SU-DHL-6 (cell line): ENCODE measurements at regions not wholly inside any gene's neighbourhood (a gene's known extent, or its start where the extent isn't known, plus 50 kb on each side); places are given as distances from the start of the nearest gene placed in this dataset.

Experiments
- H2AFZ ChIP-seq: fragments of 200-600 bp; sonication (generic); 2 replicates; pipeline ENCODE4 v1.6.1; 2014; ENCODE audit warnings: low read depth, mild to moderate bottlenecking, moderate library complexity, mixed read lengths, antibody characterized with exemption, low read length; ENCODE audit not compliant: severe bottlenecking
- H3F3A ChIP-seq: fragments of 200-600 bp; shearing (Covaris generic); 2 replicates; pipeline ENCODE4 v1.6.0; 2016; ENCODE audit warnings: antibody characterized with exemption, mild to moderate bottlenecking; ENCODE audit not compliant: insufficient read depth
- H3K27ac ChIP-seq: fragments of 200-600 bp; sonication (generic); 2 replicates; pipeline ENCODE4 v1.5.1; 2016; ENCODE audit warnings: low read depth, mild to moderate bottlenecking, low read length, moderate library complexity, mixed read lengths
- H3K27me3 ChIP-seq: fragments of 200-600 bp; sonication (generic), shearing (Covaris generic); 2 replicates; pipeline ENCODE4 v1.6.0; 2014; ENCODE audit warnings: mild to moderate bottlenecking, low read length
- H3K36me3 ChIP-seq: fragments of 200-600 bp; sonication (generic); 2 replicates; pipeline ENCODE4 v1.6.1; 2014; ENCODE audit warnings: mild to moderate bottlenecking, low read length, mixed read lengths
- H3K4me2 ChIP-seq: fragments of 300-600, 200-600 bp; shearing (Covaris generic), sonication (generic); 2 replicates; pipeline ENCODE4 v1.6.0; 2014; ENCODE audit warnings: low read length, low read depth, mild to moderate bottlenecking; ENCODE audit not compliant: poor library complexity, severe bottlenecking
- H3K4me3 ChIP-seq: fragments of 200-600 bp; sonication (generic); 2 replicates; pipeline ENCODE4 v1.5.1; 2014; ENCODE audit warnings: antibody characterized with exemption, low read length, mild to moderate bottlenecking, mixed read lengths; ENCODE audit not compliant: insufficient read depth, poor library complexity, severe bottlenecking
- H3K79me2 ChIP-seq: fragments of 200-600 bp; sonication (generic); 2 replicates; pipeline ENCODE4 v1.6.1; 2014; ENCODE audit warnings: mild to moderate bottlenecking, low read length, moderate library complexity; ENCODE audit not compliant: insufficient read depth
- H3K9ac ChIP-seq: fragments of 200-600 bp; sonication (generic); 2 replicates; pipeline ENCODE4 v1.7.0; 2014; ENCODE audit warnings: mild to moderate bottlenecking, low read length
- H3K9me2 ChIP-seq: fragments of 200-600 bp; sonication (generic); replicated peaks from 2 replicates; pipeline ENCODE4 v1.6.1; 2014; ENCODE audit warnings: low read length; ENCODE audit not compliant: insufficient read depth
- H3K9me3 ChIP-seq: fragments of 200-600 bp; sonication (generic); 2 replicates; pipeline ENCODE4 v1.6.1; 2014; ENCODE audit warnings: low read length, mixed read lengths; ENCODE audit not compliant: insufficient read depth
- H4K20me1 ChIP-seq: fragments of 200-600 bp; sonication (generic); 2 replicates; pipeline ENCODE4 v1.6.1; 2014; ENCODE audit warnings: low read depth, mild to moderate bottlenecking, antibody characterized with exemption, low read length, moderate library complexity, mixed read lengths
- EZH2phosphoT487 ChIP-seq: fragments of 200-600 bp; sonication (generic), shearing (Covaris generic); conservative IDR thresholded peaks from 2 replicates; pipeline ENCODE4 v1.6.1; 2018; ENCODE audit warnings: mild to moderate bottlenecking, antibody characterized with exemption, low read length, moderate library complexity, mixed read lengths
- TF ChIP-seq, protein P1 (sequence below): fragments of 200-600 bp; sonication (generic); IDR thresholded peaks from one replicate; pipeline ENCODE4 v1.5.1; 2017; ENCODE audit warnings: antibody characterized with exemption, mild to moderate bottlenecking, low read length, moderate library complexity; ENCODE audit not compliant: insufficient read depth, poor library complexity, severe bottlenecking

DNA sequence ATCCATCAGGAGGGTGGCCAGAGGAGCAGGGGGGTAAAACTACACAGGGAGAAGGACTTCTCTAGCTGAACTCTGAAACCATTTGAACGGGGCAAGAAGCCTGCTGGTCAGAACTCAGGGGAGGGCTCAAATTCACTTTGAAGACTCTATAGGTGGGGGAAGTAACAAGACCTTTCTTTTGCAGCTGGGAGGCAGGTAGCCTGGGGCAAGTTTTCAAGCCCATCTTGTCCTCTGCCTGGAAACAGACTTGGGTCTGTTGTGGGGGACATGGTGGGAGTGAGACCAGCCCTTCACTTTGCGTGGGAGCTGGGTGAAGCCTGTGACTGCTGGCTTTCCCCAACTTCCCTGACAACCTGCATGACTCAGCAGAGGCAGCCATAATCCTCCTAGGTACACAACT is 312.3 kb downstream of the SPRY1 start:
- Histone ChIP-seq H3K27me3 (no peaks in the 10 kb centered on the region), H3K4me3 (no peak overlapping the region), H3K4me2 (no peak overlapping the region), H3K27ac (no peak overlapping the region), H3K9me3 (no peaks in the 10 kb centered on the region), H3F3A (no peaks in the 10 kb centered on the region), H3K9me2 (no peaks in the 10 kb centered on the region), H3K9ac (no peak overlapping the region), H3K36me3 (no peaks in the 10 kb centered on the region), H3K79me2 (no peaks in the 10 kb centered on the region), H4K20me1 (no peaks in the 10 kb centered on the region), H2AFZ (no peak overlapping the region)
- TF ChIP-seq, protein P1, sequence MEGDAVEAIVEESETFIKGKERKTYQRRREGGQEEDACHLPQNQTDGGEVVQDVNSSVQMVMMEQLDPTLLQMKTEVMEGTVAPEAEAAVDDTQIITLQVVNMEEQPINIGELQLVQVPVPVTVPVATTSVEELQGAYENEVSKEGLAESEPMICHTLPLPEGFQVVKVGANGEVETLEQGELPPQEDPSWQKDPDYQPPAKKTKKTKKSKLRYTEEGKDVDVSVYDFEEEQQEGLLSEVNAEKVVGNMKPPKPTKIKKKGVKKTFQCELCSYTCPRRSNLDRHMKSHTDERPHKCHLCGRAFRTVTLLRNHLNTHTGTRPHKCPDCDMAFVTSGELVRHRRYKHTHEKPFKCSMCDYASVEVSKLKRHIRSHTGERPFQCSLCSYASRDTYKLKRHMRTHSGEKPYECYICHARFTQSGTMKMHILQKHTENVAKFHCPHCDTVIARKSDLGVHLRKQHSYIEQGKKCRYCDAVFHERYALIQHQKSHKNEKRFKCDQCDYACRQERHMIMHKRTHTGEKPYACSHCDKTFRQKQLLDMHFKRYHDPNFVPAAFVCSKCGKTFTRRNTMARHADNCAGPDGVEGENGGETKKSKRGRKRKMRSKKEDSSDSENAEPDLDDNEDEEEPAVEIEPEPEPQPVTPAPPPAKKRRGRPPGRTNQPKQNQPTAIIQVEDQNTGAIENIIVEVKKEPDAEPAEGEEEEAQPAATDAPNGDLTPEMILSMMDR, result no peak
- TF ChIP-seq EZH2phosphoT487, result no peak

DNA sequence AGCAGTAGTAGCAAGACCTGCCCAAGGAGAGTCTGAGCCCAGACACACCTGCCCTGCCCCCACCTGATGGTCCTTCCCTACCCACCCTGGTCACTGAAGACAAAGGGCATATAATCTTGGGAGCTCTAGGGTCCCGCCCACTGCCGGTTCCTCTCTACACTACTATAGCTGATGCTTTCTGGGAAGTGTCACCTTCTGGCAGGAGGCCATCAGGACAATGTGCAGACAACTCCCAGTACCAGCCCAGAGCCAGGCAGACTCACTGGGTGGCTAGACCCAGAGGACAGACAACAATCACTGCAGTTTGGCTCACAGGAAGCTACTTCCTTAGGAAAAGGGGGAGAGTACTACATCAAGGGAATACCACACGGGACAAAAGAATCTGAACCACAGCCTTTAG is 312.7 kb downstream of the SPRY1 start:
- no peaks in the 10 kb centered on the region for H3K79me2 ChIP-seq
- no peaks in the 10 kb centered on the region for H3K9me3 ChIP-seq
- H2AFZ ChIP-seq, result no peak overlapping the region
- H3K4me3 ChIP-seq, result no peak overlapping the region
- no peak overlapping the region for H3K4me2 ChIP-seq
- H4K20me1 ChIP-seq, result no peaks in the 10 kb centered on the region
- H3K9me2 ChIP-seq, result no peaks in the 10 kb centered on the region
- H3K27ac ChIP-seq, result no peak overlapping the region
- TF ChIP-seq, protein P1, result no peak
- no peak for TF ChIP-seq EZH2phosphoT487
- no peak overlapping the region for H3K9ac ChIP-seq
- no peaks in the 10 kb centered on the region for H3K36me3 ChIP-seq
- no peaks in the 10 kb centered on the region for H3F3A ChIP-seq
- H3K27me3 ChIP-seq, result no peaks in the 10 kb centered on the region

DNA sequence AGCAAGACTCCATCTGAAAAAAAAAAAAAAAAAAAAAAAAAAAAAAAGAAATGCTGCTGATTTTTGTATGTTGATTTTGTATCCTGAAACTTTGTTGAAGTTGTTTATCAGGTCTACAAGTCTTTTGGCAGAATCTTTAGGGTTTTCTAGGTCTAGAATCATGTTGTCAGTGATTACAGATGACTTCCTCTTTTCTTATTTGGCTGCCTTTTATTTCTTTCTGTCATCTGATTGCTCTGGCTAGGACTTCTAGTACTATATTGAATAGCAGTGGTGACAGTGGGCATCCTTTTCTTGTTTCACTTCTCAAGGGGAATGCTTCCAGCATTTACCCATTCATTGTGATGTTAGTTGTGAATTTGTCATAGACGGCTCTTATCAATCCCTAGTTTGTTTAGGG is 334.4 kb downstream of the SPRY1 start:
- H4K20me1 ChIP-seq, result no peaks in the 10 kb centered on the region
- no peaks in the 10 kb centered on the region for H3K9me2 ChIP-seq
- H3F3A ChIP-seq, result no peaks in the 10 kb centered on the region
- no peaks in the 10 kb centered on the region for H3K27me3 ChIP-seq
- H3K36me3 ChIP-seq, result no peaks in the 10 kb centered on the region
- no peaks in the 10 kb centered on the region for H3K9me3 ChIP-seq
- TF ChIP-seq, protein P1, result no peak
- TF ChIP-seq EZH2phosphoT487, result no peak
- no peak overlapping the region for H2AFZ ChIP-seq
- no peak overlapping the region for H3K9ac ChIP-seq
- no peak overlapping the region for H3K4me2 ChIP-seq
- no peaks in the 10 kb centered on the region for H3K79me2 ChIP-seq
- no peak overlapping the region for H3K27ac ChIP-seq
- H3K4me3 ChIP-seq, result no peak overlapping the region

DNA sequence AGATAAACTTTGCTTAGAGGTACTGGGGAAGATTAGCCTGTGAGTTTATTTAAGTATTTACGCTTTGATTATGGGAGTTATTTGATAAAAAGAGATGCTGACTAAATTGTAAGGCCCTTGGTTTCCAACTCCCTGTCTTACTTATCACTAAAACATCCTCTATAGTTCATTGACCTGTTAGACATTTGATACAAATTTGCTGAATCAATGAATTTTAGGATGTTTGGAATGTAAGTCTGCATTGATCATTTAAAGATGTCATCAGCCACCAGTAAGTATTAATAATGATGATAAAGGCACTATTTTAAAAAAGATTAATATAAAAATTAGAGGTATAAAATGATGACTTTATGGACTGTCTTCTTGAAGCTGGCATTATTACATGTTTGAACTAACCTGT is 340.6 kb downstream of the SPRY1 start:
- Histone ChIP-seq H3K27me3 (no peaks in the 10 kb centered on the region), H3K9ac (no peak overlapping the region), H3F3A (no peaks in the 10 kb centered on the region), H3K27ac (no peak overlapping the region), H3K9me2 (no peaks in the 10 kb centered on the region), H3K4me3 (no peak overlapping the region), H3K36me3 (no peaks in the 10 kb centered on the region), H3K9me3 (no peaks in the 10 kb centered on the region), H2AFZ (no peak overlapping the region), H3K79me2 (no peaks in the 10 kb centered on the region), H4K20me1 (no peaks in the 10 kb centered on the region), H3K4me2 (no peak overlapping the region)
- TF ChIP-seq, protein P1, result no peak
- no peak for TF ChIP-seq EZH2phosphoT487
